ENCODE measurements at regions not wholly inside any gene's neighbourhood (a gene's known extent, or its start where the extent isn't known, plus 50 kb on each side); places are given as distances from the start of the nearest gene placed in this dataset. TPM values are rescaled to one million over a fixed set of nuclear protein-coding genes. Genes with fewer than 3 reads are reported as not detected.
A peak's percentile ranks its signal among the peaks of the same experiment; 100 is the strongest.

DNA sequence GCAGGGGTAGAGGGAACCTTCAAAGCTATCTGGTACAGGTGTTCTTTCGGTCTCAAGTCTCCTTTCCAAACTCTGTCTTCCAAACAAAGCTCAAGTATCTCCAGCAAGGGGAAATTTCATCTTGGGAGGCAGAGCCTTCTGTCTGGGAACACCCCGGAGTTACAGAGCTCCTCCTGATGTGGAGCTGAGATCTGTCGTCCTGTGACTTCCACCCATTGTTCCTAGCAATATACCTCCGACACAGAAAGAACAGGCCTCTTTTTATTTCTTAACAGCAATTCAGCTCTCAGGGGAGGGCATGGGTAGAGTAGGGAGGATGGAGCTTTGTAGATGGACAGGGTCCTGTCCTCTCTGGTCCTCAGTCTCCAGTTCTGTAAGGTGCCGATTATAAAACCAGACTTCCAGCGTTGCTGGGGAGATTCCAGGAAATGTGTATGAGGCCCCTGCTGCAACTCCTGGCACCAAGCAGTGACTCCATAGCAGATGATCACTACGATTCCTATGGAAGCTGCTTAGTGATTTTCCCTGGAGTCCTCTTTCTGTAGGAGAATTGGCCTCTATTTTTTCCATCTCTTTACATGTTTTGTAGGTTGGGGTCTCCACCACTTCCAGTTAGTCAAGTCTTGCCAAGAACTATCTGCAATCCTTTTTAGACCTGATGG, 56.0 kb upstream of the ARGLU1 start:
- no peak for TF ChIP-seq EZH2 (IDR thresholded peaks at IDR 0.05; ENCODE audit: borderline replicate concordance, low read depth, low read length, poor library complexity, severe bottlenecking)
- TF ChIP-seq, protein P1, sequence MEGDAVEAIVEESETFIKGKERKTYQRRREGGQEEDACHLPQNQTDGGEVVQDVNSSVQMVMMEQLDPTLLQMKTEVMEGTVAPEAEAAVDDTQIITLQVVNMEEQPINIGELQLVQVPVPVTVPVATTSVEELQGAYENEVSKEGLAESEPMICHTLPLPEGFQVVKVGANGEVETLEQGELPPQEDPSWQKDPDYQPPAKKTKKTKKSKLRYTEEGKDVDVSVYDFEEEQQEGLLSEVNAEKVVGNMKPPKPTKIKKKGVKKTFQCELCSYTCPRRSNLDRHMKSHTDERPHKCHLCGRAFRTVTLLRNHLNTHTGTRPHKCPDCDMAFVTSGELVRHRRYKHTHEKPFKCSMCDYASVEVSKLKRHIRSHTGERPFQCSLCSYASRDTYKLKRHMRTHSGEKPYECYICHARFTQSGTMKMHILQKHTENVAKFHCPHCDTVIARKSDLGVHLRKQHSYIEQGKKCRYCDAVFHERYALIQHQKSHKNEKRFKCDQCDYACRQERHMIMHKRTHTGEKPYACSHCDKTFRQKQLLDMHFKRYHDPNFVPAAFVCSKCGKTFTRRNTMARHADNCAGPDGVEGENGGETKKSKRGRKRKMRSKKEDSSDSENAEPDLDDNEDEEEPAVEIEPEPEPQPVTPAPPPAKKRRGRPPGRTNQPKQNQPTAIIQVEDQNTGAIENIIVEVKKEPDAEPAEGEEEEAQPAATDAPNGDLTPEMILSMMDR (conservative IDR thresholded peaks at IDR 0.05; ENCODE audit: low read depth, low read length), result no peak
- Histone ChIP-seq H3K36me3 (ENCODE audit: insufficient read depth, low read length, poor library complexity, severe bottlenecking) (no peaks in the 10 kb centered on the region), H3K27ac (ENCODE audit: low read depth, low read length, poor library complexity, severe bottlenecking) (no peak overlapping the region), H3K9me3 (ENCODE audit: low read depth, low read length, poor library complexity, severe bottlenecking) (no peaks in the 10 kb centered on the region), H3K27me3 (replicated peaks; ENCODE audit: insufficient read depth, low read depth, low read length, poor library complexity) (peaks cover 61% of the 10 kb centered on the region), H3K4me3 (ENCODE audit: low read depth, low read length, poor library complexity, severe bottlenecking) (no peak overlapping the region), H3K4me1 (ENCODE audit: insufficient read depth, low read length, poor library complexity, severe bottlenecking) (no peaks in the 10 kb centered on the region)
- ChIA-PET POLR2A (ENCODE audit: low non-redundant PET) (interaction anchor here (0.5 kb wide), 1 partner anchor 13 kb away, joined by 3 read pairs; no protein-coding TSS in a partner anchor), CTCF (no interaction called here)
- intact Hi-C loops (cut with micrococcal nuclease; ENCODE audit: unreplicated experiment), result loop anchor here (10.0 kb wide), 1 partner anchor 501 kb away; no protein-coding TSS in a partner anchor
- no peak for DNase-seq (ENCODE audit: low spot score)
- no TSS peak for BruUV-seq (replicated peaks)

DNA sequence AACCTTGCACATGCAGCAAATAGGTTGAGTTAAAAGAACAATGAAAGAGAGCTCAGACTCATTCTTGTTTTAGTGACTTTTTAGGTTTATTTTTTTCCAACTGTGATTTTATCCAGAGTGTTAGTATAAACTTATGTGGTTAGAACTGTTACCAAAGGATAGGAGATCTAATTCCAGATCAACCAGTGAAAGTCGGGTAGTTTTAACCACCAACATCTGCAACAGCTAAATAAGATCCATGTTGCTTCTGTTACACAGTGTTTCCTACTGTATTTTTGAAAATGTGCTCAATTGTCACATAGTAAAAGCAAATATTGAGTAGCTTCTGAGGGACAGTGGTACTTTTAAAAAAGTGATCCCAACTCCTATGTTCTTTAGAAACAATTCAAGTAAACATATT, 53.9 kb upstream of the ARGLU1 start:
- Histone ChIP-seq H3K27ac (ENCODE audit: low read depth, low read length, poor library complexity, severe bottlenecking) (no peak overlapping the region), H3K36me3 (ENCODE audit: insufficient read depth, low read length, poor library complexity, severe bottlenecking) (no peaks in the 10 kb centered on the region), H3K9me3 (ENCODE audit: low read depth, low read length, poor library complexity, severe bottlenecking) (no peaks in the 10 kb centered on the region), H3K4me1 (ENCODE audit: insufficient read depth, low read length, poor library complexity, severe bottlenecking) (no peaks in the 10 kb centered on the region), H3K4me3 (ENCODE audit: low read depth, low read length, poor library complexity, severe bottlenecking) (no peak overlapping the region), H3K27me3 (replicated peaks; ENCODE audit: insufficient read depth, low read depth, low read length, poor library complexity) (peaks cover 54% of the 10 kb centered on the region)
- POLR2A ChIA-PET (ENCODE audit: low non-redundant PET), result no interaction called here
- no TSS peak for BruUV-seq (replicated peaks)
- CTCF ChIA-PET, result no interaction called here
- DNase-seq (ENCODE audit: low spot score), result no peak
- intact Hi-C loops (cut with micrococcal nuclease; ENCODE audit: unreplicated experiment), result loop anchor here (10.0 kb wide), 1 partner anchor 503 kb away; no protein-coding TSS in a partner anchor
- TF ChIP-seq, protein P1 (conservative IDR thresholded peaks at IDR 0.05; ENCODE audit: low read depth, low read length), result no peak
- no peak for TF ChIP-seq EZH2 (IDR thresholded peaks at IDR 0.05; ENCODE audit: borderline replicate concordance, low read depth, low read length, poor library complexity, severe bottlenecking)

DNA sequence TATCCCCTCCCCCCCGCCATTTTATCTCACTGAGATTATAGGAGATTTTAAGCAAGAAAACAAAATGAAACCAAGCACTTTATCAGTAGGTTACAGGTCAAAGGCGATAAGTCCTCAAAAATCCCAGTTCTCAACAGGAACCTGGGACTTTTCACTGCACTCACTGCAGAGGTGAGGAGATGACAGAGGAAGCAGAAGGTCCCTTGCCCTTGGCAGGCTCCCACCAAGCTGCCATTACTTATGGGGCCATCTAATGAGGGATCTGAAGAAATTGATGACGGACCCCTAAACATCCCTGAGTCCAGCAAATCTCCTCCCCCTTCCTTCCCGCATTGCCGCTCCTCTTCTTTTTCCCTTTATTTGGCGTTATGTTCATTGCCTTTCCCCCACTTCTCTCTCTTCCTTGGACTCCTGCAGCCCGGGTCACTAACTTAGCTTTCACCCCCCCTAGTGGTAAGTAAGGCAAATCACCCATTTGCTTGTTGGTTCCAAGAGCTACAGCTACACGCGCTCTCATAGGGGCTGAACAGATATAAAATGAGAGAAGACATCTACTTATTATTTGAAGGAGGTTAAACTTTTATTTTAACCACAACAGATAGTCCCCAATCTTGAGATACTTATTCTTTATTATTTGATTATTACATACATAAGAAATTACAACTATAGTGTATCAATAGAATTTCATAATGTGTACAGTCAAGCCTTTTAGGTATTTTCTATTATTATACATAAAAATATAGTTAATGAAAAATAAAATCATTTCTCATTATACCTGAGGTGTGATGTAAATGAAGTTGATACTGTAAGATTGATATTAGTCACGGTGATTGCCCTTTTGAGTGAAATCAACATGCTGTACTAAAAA, 52.0 kb upstream of the ARGLU1 start:
- CTCF ChIA-PET, result interaction anchor here (0.6 to 1.1 kb wide), 5 partner anchors 19 to 1499 kb away, joined by 3 to 33 read pairs (median 4); no protein-coding TSS in a partner anchor
- Histone ChIP-seq H3K4me3 (ENCODE audit: low read depth, low read length, poor library complexity, severe bottlenecking) (no peak overlapping the region), H3K4me1 (ENCODE audit: insufficient read depth, low read length, poor library complexity, severe bottlenecking) (no peaks in the 10 kb centered on the region), H3K27me3 (replicated peaks; ENCODE audit: insufficient read depth, low read depth, low read length, poor library complexity) (peaks cover 47% of the 10 kb centered on the region), H3K9me3 (ENCODE audit: low read depth, low read length, poor library complexity, severe bottlenecking) (no peaks in the 10 kb centered on the region), H3K36me3 (ENCODE audit: insufficient read depth, low read length, poor library complexity, severe bottlenecking) (no peaks in the 10 kb centered on the region), H3K27ac (ENCODE audit: low read depth, low read length, poor library complexity, severe bottlenecking) (no peak overlapping the region)
- POLR2A ChIA-PET (ENCODE audit: low non-redundant PET), result no interaction called here
- TF ChIP-seq, protein P1 (conservative IDR thresholded peaks at IDR 0.05; ENCODE audit: low read depth, low read length), result peak; percentile 82
- TF ChIP-seq EZH2 (IDR thresholded peaks at IDR 0.05; ENCODE audit: borderline replicate concordance, low read depth, low read length, poor library complexity, severe bottlenecking), result no peak
- BruUV-seq (replicated peaks), result no TSS peak
- DNase-seq (ENCODE audit: low spot score), result peak; percentile 78
- intact Hi-C loops (cut with micrococcal nuclease; ENCODE audit: unreplicated experiment), result loop anchor here (10.0 kb wide), 1 partner anchor 505 kb away; no protein-coding TSS in a partner anchor

Small RNAs in the stretch of these regions (microRNA-seq; reads per million reads assigned to microRNA genes)
- gene MIR1267, result not detected

Data from A673 (cell line).